ENCODE measurements at regions not wholly inside any gene's neighbourhood (a gene's known extent, or its start where the extent isn't known, plus 50 kb on each side); places are given as distances from the start of the nearest gene placed in this dataset.

DNA sequence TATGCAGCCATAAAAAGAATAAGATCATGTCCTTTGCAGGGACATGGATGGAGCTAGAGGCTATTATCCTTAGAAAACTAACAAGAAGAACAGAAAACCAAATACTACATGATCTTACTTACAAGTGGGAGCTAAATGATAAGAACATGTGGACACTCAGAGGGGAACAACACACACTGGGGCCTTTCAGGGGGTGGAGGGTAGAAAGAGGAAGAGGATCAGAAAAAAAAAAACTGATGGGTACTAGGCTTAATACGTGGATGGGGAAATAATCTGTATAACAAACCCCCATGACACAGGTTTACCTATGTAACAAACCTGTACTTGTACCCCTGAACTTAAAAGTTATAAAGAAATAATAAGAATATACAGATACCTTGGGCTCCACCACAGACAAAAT lies 514.2 kb downstream of the ARL4A start:
- FAIRE-seq (no peak), ATAC-seq (no peak), DNase-seq (no peak)
- no peaks in the 10 kb centered on the region for H3K9me3 ChIP-seq
- 40 to 55% methylated on average over 1 of the region's 1 CpG for WGBS, 2 donors
- no peaks in the 10 kb centered on the region for H3K27me3 ChIP-seq
- TF ChIP-seq, protein P1, sequence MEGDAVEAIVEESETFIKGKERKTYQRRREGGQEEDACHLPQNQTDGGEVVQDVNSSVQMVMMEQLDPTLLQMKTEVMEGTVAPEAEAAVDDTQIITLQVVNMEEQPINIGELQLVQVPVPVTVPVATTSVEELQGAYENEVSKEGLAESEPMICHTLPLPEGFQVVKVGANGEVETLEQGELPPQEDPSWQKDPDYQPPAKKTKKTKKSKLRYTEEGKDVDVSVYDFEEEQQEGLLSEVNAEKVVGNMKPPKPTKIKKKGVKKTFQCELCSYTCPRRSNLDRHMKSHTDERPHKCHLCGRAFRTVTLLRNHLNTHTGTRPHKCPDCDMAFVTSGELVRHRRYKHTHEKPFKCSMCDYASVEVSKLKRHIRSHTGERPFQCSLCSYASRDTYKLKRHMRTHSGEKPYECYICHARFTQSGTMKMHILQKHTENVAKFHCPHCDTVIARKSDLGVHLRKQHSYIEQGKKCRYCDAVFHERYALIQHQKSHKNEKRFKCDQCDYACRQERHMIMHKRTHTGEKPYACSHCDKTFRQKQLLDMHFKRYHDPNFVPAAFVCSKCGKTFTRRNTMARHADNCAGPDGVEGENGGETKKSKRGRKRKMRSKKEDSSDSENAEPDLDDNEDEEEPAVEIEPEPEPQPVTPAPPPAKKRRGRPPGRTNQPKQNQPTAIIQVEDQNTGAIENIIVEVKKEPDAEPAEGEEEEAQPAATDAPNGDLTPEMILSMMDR (IDR thresholded peaks at IDR 0.05), result no peak
- H3K4me1 ChIP-seq, result no peaks in the 10 kb centered on the region
- H3K36me3 ChIP-seq, result no peaks in the 10 kb centered on the region
- no peak overlapping the region for H3K27ac ChIP-seq
- intact Hi-C loops (cut with DNase I), result no loop called here
- no peak overlapping the region for H3K4me3 ChIP-seq

- Histone ChIP-seq H3K36me3 (no peaks in the 10 kb centered on the region), H3K9me3 (no peaks in the 10 kb centered on the region), H3K27me3 (no peaks in the 10 kb centered on the region), H3K4me1 (no peaks in the 10 kb centered on the region), H3K27ac (no peak overlapping the region), H3K4me3 (no peak overlapping the region)
- TF ChIP-seq, protein P1 (IDR thresholded peaks at IDR 0.05), result no peak
- no peak for ATAC-seq
- intact Hi-C loops (cut with DNase I), result no loop called here
- FAIRE-seq, result no peak
- DNase-seq, result no peak
- WGBS, 2 donors, result 17 to 30% methylated on average over 1 of the region's 1 CpG
Measured at GRCh38 chr7:13217768-13218167, 530.3 kb downstream of the ARL4A start.

DNA sequence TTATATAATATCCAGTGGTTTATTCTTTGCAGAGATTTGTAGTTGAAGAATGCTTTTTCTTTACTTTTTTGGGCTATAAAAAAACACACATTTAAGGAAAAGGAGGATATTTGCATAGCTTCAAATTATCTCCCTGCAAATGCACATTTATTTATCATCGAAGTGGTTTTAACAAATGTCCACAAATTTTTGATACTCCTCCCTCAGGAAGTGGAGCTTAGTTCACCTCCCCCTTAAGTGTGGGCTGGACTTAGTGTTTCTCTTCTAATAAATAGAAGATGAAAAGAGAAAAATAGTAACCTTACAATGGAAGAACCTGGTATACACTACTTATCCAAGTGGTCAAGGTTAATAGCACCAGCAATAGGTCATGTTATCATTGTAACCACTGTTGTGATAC lies 537.6 kb downstream of the ARL4A start:
- ATAC-seq (no peak), FAIRE-seq (no peak), DNase-seq (no peak)
- intact Hi-C loops (cut with DNase I), result no loop called here
- Histone ChIP-seq H3K4me3 (no peak overlapping the region), H3K27me3 (no peaks in the 10 kb centered on the region), H3K36me3 (no peaks in the 10 kb centered on the region), H3K4me1 (no peaks in the 10 kb centered on the region), H3K27ac (no peak overlapping the region), H3K9me3 (no peaks in the 10 kb centered on the region)
- 84 to 95% methylated on average over 1 of the region's 1 CpG for WGBS, 2 donors
- TF ChIP-seq, protein P1 (IDR thresholded peaks at IDR 0.05), result no peak

- Histone ChIP-seq H3K36me3 (no peaks in the 10 kb centered on the region), H3K27me3 (no peaks in the 10 kb centered on the region), H3K9me3 (no peaks in the 10 kb centered on the region), H3K4me3 (no peak overlapping the region), H3K4me1 (no peaks in the 10 kb centered on the region), H3K27ac (no peak overlapping the region)
- intact Hi-C loops (cut with DNase I), result no loop called here
- no peak for DNase-seq
- ATAC-seq, result no peak
- FAIRE-seq, result no peak
- TF ChIP-seq, protein P1 (IDR thresholded peaks at IDR 0.05), result no peak
- WGBS, 2 donors, result 70 to 76% methylated on average over 4 of the region's 4 CpGs
Measured at GRCh38 chr7:13226385-13226784, 539.0 kb downstream of the ARL4A start.

DNA sequence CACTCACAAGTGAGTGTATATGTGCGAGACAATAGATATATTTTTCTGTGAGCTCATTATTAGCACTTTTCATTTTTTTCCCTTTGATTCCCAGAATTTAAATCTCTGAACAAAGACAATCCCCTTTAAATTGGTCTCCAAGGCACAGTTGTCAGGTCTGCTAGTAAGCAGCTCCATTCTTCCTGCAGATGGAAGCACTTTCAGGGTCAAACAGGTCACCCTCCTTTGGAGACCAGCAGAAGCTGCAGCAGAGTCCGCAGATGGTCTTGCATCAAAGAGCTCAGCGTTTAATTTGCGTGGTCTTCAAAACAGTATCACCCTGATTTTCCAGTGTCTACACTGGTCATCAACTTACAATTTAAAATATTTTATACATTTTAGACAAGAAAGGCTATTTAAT lies 543.8 kb downstream of the ARL4A start:
- ATAC-seq, result no peak
- 86% methylated on average over 4 of the region's 4 CpGs for WGBS, 2 donors
- FAIRE-seq, result no peak
- intact Hi-C loops (cut with DNase I), result no loop called here
- TF ChIP-seq, protein P1 (IDR thresholded peaks at IDR 0.05), result no peak
- H3K9me3 ChIP-seq, result no peaks in the 10 kb centered on the region
- no peak overlapping the region for H3K4me3 ChIP-seq
- no peak for DNase-seq
- no peaks in the 10 kb centered on the region for H3K4me1 ChIP-seq
- H3K27me3 ChIP-seq, result no peaks in the 10 kb centered on the region
- H3K36me3 ChIP-seq, result no peaks in the 10 kb centered on the region
- H3K27ac ChIP-seq, result no peak overlapping the region
